Panc1 (cell line): ENCODE measurements at regions not wholly inside any gene's neighbourhood (a gene's known extent, or its start where the extent isn't known, plus 50 kb on each side); places are given as distances from the start of the nearest gene placed in this dataset.

Experiments
- ATAC-seq: fragments of 200-7000 bp; cut with Tn5 transposase; 2 replicates; pipeline ENCODE4 v1.9.1; 2020; ENCODE audit warnings: mild to moderate bottlenecking, moderate library complexity
- BruUV-seq: library from RNA; stranded (reverse); fragments of 400-500 nt; replicated peaks from 2 replicates; lab custom pipeline; 2021; lab: Mats Ljungman, UMichigan
- CTCF ChIA-PET: fragments of 300-600 bp; sonication (Branson Sonifier 250); formaldehyde crosslinking; loops from one replicate; lab custom pipeline; 2022; ENCODE audit warnings: antibody characterized with exemption; lab: Charles Lee
- POLR2A ChIA-PET: fragments of 300-600 bp; sonication (Branson Sonifier 250); formaldehyde crosslinking; loops from one replicate; lab custom pipeline; 2022; ENCODE audit warnings: antibody characterized with exemption; lab: Charles Lee
- DNase-seq: peaks from one replicate; pipeline ENCODE4 v3.0.0-alpha.2; 2010; ENCODE audit warnings: low read depth, low spot score
- H3K27ac ChIP-seq: 2 replicates; pipeline ENCODE4 v1.5.1; 2011; ENCODE audit warnings: mild to moderate bottlenecking, low read length, inconsistent platforms
- H3K27me3 ChIP-seq: fragments of 200-500 bp; sonication (Bioruptor generic); 2 replicates; pipeline ENCODE4 v1.6.0; 2014; ENCODE audit warnings: low read length, inconsistent platforms; ENCODE audit not compliant: control insufficient read depth, insufficient read depth
- H3K36me3 ChIP-seq: fragments of 200-500 bp; sonication (Bioruptor generic); 2 replicates; pipeline ENCODE4 v1.5.1; 2014; ENCODE audit warnings: inconsistent platforms, mild to moderate bottlenecking, low read length, moderate library complexity; ENCODE audit not compliant: control insufficient read depth, insufficient read depth
- H3K4me1 ChIP-seq: 2 replicates; pipeline ENCODE4 v1.5.1; 2011; ENCODE audit warnings: inconsistent platforms, mild to moderate bottlenecking, low read length, moderate library complexity; ENCODE audit not compliant: control insufficient read depth, insufficient read depth
- H3K4me3 ChIP-seq, 2 experiments: 2 replicates each; pipeline ENCODE4 v1.5.1; 2011 to 2012; ENCODE audit warnings: low read depth in 2 of 2, low read length in 2 of 2, mild to moderate bottlenecking in 2 of 2, inconsistent platforms in 1 of 2, moderate library complexity in 1 of 2
- H3K9me3 ChIP-seq: fragments of 200-500 bp; sonication (Bioruptor generic); 2 replicates; pipeline ENCODE4 v1.5.1; 2014; ENCODE audit warnings: low read depth, mild to moderate bottlenecking, inconsistent platforms, low read length, moderate library complexity; ENCODE audit not compliant: control insufficient read depth, insufficient read depth
- POLR2AphosphoS5 ChIP-seq: IDR thresholded peaks from 2 replicates; pipeline ENCODE4 v1.6.1; 2012; ENCODE audit warnings: mild to moderate bottlenecking, low read depth, low read length, moderate library complexity
- SIN3A ChIP-seq: IDR thresholded peaks from 2 replicates; pipeline ENCODE4 v1.6.1; 2012; ENCODE audit warnings: low read depth, mild to moderate bottlenecking, low read length, moderate library complexity, borderline replicate concordance; ENCODE audit not compliant: insufficient read depth
- TCF7L2 ChIP-seq: IDR thresholded peaks from 2 replicates; pipeline ENCODE4 v1.6.1; 2011; ENCODE audit warnings: mild to moderate bottlenecking, low read depth, low read length, inconsistent platforms
- in situ Hi-C: cut with HindIII; loops from 2 replicates; pipeline ENCODE4 v1.10.0; 2016; ENCODE audit warnings: low sequenced_read_pairs, low pct_unique_long_range_greater_than_20kb
- intact Hi-C: fragments of 100-400 bp; cut with micrococcal nuclease; formaldehyde crosslinking; loops from one replicate; pipeline ENCODE4 v1.10.0; 2022; ENCODE audit not compliant: unreplicated experiment
- TF ChIP-seq, protein P1 (sequence below), 2 experiments: IDR thresholded peaks; 2 replicates each; pipeline ENCODE4 v1.6.1; 2011 to 2012; ENCODE audit warnings: low read depth in 2 of 2, control low read depth in 1 of 2, low read length in 1 of 2, mild to moderate bottlenecking in 1 of 2, moderate library complexity in 1 of 2; ENCODE audit not compliant: insufficient read depth in 1 of 2
- TF ChIP-seq, protein P2 (sequence below): fragments of 450-650 bp; IDR thresholded peaks from 2 replicates; pipeline ENCODE4 v1.5.1; 2017; ENCODE audit warnings: mild to moderate bottlenecking

DNA sequence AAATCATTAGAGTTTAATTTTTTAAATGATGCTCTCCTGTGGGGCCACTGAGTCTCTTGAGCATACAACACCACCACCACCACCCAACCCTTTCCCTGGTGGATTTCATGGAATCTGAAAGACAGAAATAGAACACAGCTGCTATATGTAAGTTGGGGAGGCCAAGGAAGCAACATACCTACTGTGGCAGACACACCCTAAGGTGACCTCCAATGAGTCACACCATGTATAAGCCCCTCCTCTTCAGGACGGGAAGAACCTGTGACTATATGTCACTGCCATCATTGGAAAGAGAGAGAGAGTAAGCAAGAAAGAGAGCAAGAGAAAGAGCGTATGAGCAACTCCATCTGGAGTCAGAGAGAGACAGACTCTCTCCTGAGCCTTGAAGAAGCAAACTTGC is 172.4 kb upstream of the NFE2L3 start:
- Histone ChIP-seq H3K27me3 (peaks cover 8% of the 10 kb centered on the region), H3K4me3 (no peak overlapping the region), H3K9me3 (peaks cover 6% of the 10 kb centered on the region; the same call in 1 of the 2 replicates), H3K27ac (no peak overlapping the region), H3K4me1 (no peaks in the 10 kb centered on the region), H3K36me3 (no peaks in the 10 kb centered on the region)
- ATAC-seq (no peak), DNase-seq (no peak)
- in situ Hi-C loops (no loop called here), intact Hi-C loops (no loop called here)
- TF ChIP-seq, protein P1, sequence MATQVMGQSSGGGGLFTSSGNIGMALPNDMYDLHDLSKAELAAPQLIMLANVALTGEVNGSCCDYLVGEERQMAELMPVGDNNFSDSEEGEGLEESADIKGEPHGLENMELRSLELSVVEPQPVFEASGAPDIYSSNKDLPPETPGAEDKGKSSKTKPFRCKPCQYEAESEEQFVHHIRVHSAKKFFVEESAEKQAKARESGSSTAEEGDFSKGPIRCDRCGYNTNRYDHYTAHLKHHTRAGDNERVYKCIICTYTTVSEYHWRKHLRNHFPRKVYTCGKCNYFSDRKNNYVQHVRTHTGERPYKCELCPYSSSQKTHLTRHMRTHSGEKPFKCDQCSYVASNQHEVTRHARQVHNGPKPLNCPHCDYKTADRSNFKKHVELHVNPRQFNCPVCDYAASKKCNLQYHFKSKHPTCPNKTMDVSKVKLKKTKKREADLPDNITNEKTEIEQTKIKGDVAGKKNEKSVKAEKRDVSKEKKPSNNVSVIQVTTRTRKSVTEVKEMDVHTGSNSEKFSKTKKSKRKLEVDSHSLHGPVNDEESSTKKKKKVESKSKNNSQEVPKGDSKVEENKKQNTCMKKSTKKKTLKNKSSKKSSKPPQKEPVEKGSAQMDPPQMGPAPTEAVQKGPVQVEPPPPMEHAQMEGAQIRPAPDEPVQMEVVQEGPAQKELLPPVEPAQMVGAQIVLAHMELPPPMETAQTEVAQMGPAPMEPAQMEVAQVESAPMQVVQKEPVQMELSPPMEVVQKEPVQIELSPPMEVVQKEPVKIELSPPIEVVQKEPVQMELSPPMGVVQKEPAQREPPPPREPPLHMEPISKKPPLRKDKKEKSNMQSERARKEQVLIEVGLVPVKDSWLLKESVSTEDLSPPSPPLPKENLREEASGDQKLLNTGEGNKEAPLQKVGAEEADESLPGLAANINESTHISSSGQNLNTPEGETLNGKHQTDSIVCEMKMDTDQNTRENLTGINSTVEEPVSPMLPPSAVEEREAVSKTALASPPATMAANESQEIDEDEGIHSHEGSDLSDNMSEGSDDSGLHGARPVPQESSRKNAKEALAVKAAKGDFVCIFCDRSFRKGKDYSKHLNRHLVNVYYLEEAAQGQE (IDR thresholded peaks at IDR 0.05; ENCODE audit: insufficient read depth in 1 of 2, low read depth in 2 of 2, low read length in 1 of 2), result no peak
- TF ChIP-seq POLR2AphosphoS5 (no peak), TCF7L2 (no peak), SIN3A (no peak)
- TF ChIP-seq, protein P2, sequence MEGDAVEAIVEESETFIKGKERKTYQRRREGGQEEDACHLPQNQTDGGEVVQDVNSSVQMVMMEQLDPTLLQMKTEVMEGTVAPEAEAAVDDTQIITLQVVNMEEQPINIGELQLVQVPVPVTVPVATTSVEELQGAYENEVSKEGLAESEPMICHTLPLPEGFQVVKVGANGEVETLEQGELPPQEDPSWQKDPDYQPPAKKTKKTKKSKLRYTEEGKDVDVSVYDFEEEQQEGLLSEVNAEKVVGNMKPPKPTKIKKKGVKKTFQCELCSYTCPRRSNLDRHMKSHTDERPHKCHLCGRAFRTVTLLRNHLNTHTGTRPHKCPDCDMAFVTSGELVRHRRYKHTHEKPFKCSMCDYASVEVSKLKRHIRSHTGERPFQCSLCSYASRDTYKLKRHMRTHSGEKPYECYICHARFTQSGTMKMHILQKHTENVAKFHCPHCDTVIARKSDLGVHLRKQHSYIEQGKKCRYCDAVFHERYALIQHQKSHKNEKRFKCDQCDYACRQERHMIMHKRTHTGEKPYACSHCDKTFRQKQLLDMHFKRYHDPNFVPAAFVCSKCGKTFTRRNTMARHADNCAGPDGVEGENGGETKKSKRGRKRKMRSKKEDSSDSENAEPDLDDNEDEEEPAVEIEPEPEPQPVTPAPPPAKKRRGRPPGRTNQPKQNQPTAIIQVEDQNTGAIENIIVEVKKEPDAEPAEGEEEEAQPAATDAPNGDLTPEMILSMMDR, result no peak
- POLR2A ChIA-PET, result no interaction called here
- CTCF ChIA-PET, result interaction anchor here (0.5 kb wide), 1 partner anchor 192 kb away, joined by 4 read pairs; no protein-coding TSS in a partner anchor
- BruUV-seq, result no TSS peak

DNA sequence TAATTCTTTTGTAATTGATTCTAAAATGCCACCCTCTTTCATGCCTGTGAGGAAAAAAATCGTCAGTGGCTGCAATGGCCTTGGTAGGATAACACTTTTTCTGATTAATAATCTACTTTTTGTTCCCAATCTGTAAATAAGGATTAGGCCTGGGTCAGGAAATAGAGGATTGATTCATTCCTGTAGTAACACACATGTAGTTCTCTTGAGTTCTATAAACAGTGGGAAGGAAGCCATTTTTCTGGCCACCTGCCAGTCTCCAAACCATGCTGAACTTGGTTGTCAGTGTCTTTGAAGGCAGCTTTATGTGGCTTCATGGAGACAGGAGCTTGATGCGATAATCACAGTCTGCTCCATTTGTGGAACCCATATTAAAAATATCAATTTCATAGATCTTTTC is 169.3 kb upstream of the NFE2L3 start:
- Histone ChIP-seq H3K4me3 (no peak overlapping the region), H3K36me3 (no peaks in the 10 kb centered on the region), H3K4me1 (no peaks in the 10 kb centered on the region), H3K27me3 (peaks cover 7% of the 10 kb centered on the region; the same call in 1 of the 2 replicates), H3K9me3 (no peaks in the 10 kb centered on the region), H3K27ac (no peak overlapping the region)
- no peak for TF ChIP-seq TCF7L2
- TF ChIP-seq, protein P2, result no peak
- TF ChIP-seq POLR2AphosphoS5, result no peak
- TF ChIP-seq, protein P1 (IDR thresholded peaks at IDR 0.05; ENCODE audit: insufficient read depth in 1 of 2, low read depth in 2 of 2, low read length in 1 of 2), result no peak
- TF ChIP-seq SIN3A, result no peak
- ChIA-PET CTCF (no interaction called here), POLR2A (no interaction called here)
- in situ Hi-C loops, result no loop called here
- BruUV-seq, result no TSS peak
- no peak for ATAC-seq
- intact Hi-C loops, result no loop called here
- no peak for DNase-seq
